ENCODE measurements at regions not wholly inside any gene's neighbourhood (a gene's known extent, or its start where the extent isn't known, plus 50 kb on each side); places are given as distances from the start of the nearest gene placed in this dataset.

- H3K36me3 Mint-ChIP-seq (ENCODE audit: unreplicated experiment), result no peaks in the 10 kb centered on the region
- peaks cover 7% of the 10 kb centered on the region for H3K9me3 Mint-ChIP-seq (ENCODE audit: unreplicated experiment)
- no peak overlapping the region for H3K27ac Mint-ChIP-seq (ENCODE audit: unreplicated experiment)
- TF ChIP-seq CTCF (IDR thresholded peaks at IDR 0.05), result no peak
- no peaks in the 10 kb centered on the region for H3K27me3 Mint-ChIP-seq (ENCODE audit: unreplicated experiment)
- DNase-seq (ENCODE audit: extremely low spot score, unreplicated experiment), result no peak
- H3K4me3 Mint-ChIP-seq (ENCODE audit: unreplicated experiment), result no peak overlapping the region
- no peaks in the 10 kb centered on the region for H3K4me1 Mint-ChIP-seq (ENCODE audit: unreplicated experiment)
Measured at GRCh38 chr4:104938624-104939023, 208.1 kb upstream of the TET2 start.

GRCh38 chr4:104940927-104941326 lies 205.7 kb upstream of the TET2 start:
- Mint-ChIP-seq H3K4me1 (ENCODE audit: unreplicated experiment) (no peaks in the 10 kb centered on the region), H3K27me3 (ENCODE audit: unreplicated experiment) (no peaks in the 10 kb centered on the region), H3K4me3 (ENCODE audit: unreplicated experiment) (no peak overlapping the region), H3K27ac (ENCODE audit: unreplicated experiment) (no peak overlapping the region), H3K9me3 (ENCODE audit: unreplicated experiment) (no peaks in the 10 kb centered on the region), H3K36me3 (ENCODE audit: unreplicated experiment) (no peaks in the 10 kb centered on the region)
- TF ChIP-seq CTCF (IDR thresholded peaks at IDR 0.05), result no peak
- no peak for DNase-seq (ENCODE audit: extremely low spot score, unreplicated experiment)

DNA sequence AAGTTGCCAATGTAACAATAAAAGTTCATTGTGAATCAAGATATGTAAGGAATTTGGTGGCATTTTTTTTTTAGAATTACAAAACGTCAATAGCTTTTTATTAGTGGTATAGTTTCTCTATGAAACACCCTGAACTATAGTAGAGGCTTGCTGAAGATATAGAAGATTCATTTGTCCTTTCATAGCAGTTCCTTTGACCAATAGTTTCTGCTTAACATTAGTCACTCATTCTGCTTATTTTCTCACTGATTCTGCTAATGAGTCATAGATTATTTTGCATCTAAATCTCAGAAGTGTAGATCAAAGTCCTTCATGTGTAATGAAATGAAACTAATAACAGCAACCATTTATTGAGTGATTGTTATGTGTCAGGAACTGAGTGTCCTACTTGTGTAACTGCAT lies 205.0 kb upstream of the TET2 start:
- DNase-seq (ENCODE audit: extremely low spot score, unreplicated experiment), result no peak
- Mint-ChIP-seq H3K36me3 (ENCODE audit: unreplicated experiment) (no peaks in the 10 kb centered on the region), H3K27ac (ENCODE audit: unreplicated experiment) (no peak overlapping the region), H3K4me3 (ENCODE audit: unreplicated experiment) (no peak overlapping the region), H3K27me3 (ENCODE audit: unreplicated experiment) (no peaks in the 10 kb centered on the region), H3K4me1 (ENCODE audit: unreplicated experiment) (no peaks in the 10 kb centered on the region), H3K9me3 (ENCODE audit: unreplicated experiment) (no peaks in the 10 kb centered on the region)
- TF ChIP-seq CTCF (IDR thresholded peaks at IDR 0.05), result no peak

- TF ChIP-seq CTCF (IDR thresholded peaks at IDR 0.05), result no peak
- Mint-ChIP-seq H3K27ac (ENCODE audit: unreplicated experiment) (no peak overlapping the region), H3K9me3 (ENCODE audit: unreplicated experiment) (no peaks in the 10 kb centered on the region), H3K36me3 (ENCODE audit: unreplicated experiment) (no peaks in the 10 kb centered on the region), H3K4me1 (ENCODE audit: unreplicated experiment) (no peaks in the 10 kb centered on the region), H3K27me3 (ENCODE audit: unreplicated experiment) (no peaks in the 10 kb centered on the region), H3K4me3 (ENCODE audit: unreplicated experiment) (no peak overlapping the region)
- DNase-seq (ENCODE audit: extremely low spot score, unreplicated experiment), result no peak
Measured at GRCh38 chr4:104942990-104943743, 203.5 kb upstream of the TET2 start.

DNA sequence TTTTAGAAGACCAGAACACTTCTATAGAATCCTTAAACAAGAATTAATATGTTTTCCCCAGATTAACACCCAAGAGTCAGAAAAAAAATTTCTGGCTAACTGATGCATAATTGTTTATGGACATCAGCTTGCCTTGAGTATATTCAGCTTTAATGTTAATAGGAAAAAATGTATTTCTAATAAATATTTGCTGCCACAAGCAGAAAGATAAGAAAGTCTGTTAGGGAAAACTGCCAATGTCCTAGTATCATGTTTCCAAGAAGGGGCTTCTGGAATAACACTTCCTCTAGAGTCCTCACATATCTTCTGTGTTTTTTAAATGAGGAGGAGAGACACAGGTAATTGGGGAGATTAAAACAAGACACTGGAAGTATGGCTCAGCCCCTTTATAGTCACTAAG lies 202.1 kb upstream of the TET2 start:
- no peaks in the 10 kb centered on the region for H3K27me3 Mint-ChIP-seq (ENCODE audit: unreplicated experiment)
- no peak overlapping the region for H3K4me3 Mint-ChIP-seq (ENCODE audit: unreplicated experiment)
- H3K9me3 Mint-ChIP-seq (ENCODE audit: unreplicated experiment), result no peaks in the 10 kb centered on the region
- no peaks in the 10 kb centered on the region for H3K4me1 Mint-ChIP-seq (ENCODE audit: unreplicated experiment)
- no peaks in the 10 kb centered on the region for H3K36me3 Mint-ChIP-seq (ENCODE audit: unreplicated experiment)
- TF ChIP-seq CTCF (IDR thresholded peaks at IDR 0.05), result no peak
- DNase-seq (ENCODE audit: extremely low spot score, unreplicated experiment), result no peak
- H3K27ac Mint-ChIP-seq (ENCODE audit: unreplicated experiment), result no peak overlapping the region
